Stimulated activated CD8-positive, alpha-beta memory T cell treated with anti-CD3 and anti-CD28 coated beads, Interleukin-4, amount 100 ng/mL, for 1 hour (primary cell): ENCODE measurements at regions not wholly inside any gene's neighbourhood (a gene's known extent, or its start where the extent isn't known, plus 50 kb on each side); places are given as distances from the start of the nearest gene placed in this dataset.

Experiments used
- DNase-seq, 2 donors: peaks; one replicate each; pipeline ENCODE4 v3.0.0-alpha.2; 2020; ENCODE audit warnings: low read depth in 2 of 2, low spot score in 1 of 2

GRCh38 chr3:105315144-105315543 lies 51.6 kb upstream of the ALCAM start:
- no peak for DNase-seq

GRCh38 chr3:105315815-105316214 lies 50.9 kb upstream of the ALCAM start:
- DNase-seq = no peak

GRCh38 chr3:105316331-105316730 lies 50.4 kb upstream of the ALCAM start:
- DNase-seq = no peak
